Thyroid gland (tissue), 4 donors: ENCODE measurements at regions not wholly inside any gene's neighbourhood (a gene's known extent, or its start where the extent isn't known, plus 50 kb on each side); places are given as distances from the start of the nearest gene placed in this dataset.

Source experiments
- DNase-seq, 2 donors: peaks; one replicate each; pipeline ENCODE4 v3.0.0-alpha.2; 2019
- H3K27ac ChIP-seq, 3 donors: fragments of 200-600 bp; sonication (generic); 1 replicate in 2 of 3; 2 replicates in 1 of 3; pipeline ENCODE4 v1.5.1; 2016 to 2019; ENCODE audit warnings: mild to moderate bottlenecking in 1 of 3, moderate library complexity in 1 of 3
- H3K27me3 ChIP-seq: fragments of 200-600 bp; sonication (generic); one replicate; pipeline ENCODE4 v1.5.1; 2019
- H3K36me3 ChIP-seq, 2 donors: fragments of 200-600 bp; sonication (generic); one replicate each; pipeline ENCODE4 v1.5.1; 2016 to 2019
- H3K4me1 ChIP-seq, 2 donors: fragments of 200-600 bp; sonication (generic); one replicate each; pipeline ENCODE4 v1.5.1; 2017 to 2019
- H3K4me3 ChIP-seq, 3 donors: fragments of 200-600 bp; sonication (generic); replicated peaks in 1 of 3; 1 replicate in 2 of 3; 2 replicates in 1 of 3; pipeline ENCODE4 v1.5.1; 2016; ENCODE audit warnings: mild to moderate bottlenecking in 1 of 3
- H3K9me3 ChIP-seq: fragments of 200-600 bp; sonication (generic); one replicate; pipeline ENCODE4 v1.5.1; 2017
- POLR2A ChIP-seq, 2 donors: fragments of 450-650 bp; IDR thresholded peaks; one replicate each; pipeline ENCODE4 v1.6.1; 2017; ENCODE audit warnings: antibody characterized with exemption in 2 of 2, mild to moderate bottlenecking in 2 of 2, moderate library complexity in 1 of 2
- WGBS, 2 donors: methylation state at CpG; one replicate each; pipeline ENCODE4 v1.1.5; 2017; 5-methylcytosine and 5-hydroxymethylcytosine counted together
- intact Hi-C: fragments of 100-400 bp; cut with DNase I; formaldehyde crosslinking; loops from one replicate; pipeline ENCODE4 v1.15.1; 2023
- TF ChIP-seq, protein P1 (sequence below), 6 experiments: fragments of 200-600 bp in 3 of 6; fragments of 450-650 bp in 3 of 6; sonication (generic) in 3 of 6; IDR thresholded peaks; one replicate each; pipeline ENCODE4 v1.5.1; 2016 to 2019; ENCODE audit warnings: antibody characterized with exemption in 6 of 6, mild to moderate bottlenecking in 2 of 6, inconsistent platforms in 1 of 6, moderate library complexity in 1 of 6

- no peak for DNase-seq
- Histone ChIP-seq H3K9me3 (no peaks in the 10 kb centered on the region), H3K4me1 (no peaks in the 10 kb centered on the region), H3K4me3 (no peak overlapping the region), H3K27me3 (no peaks in the 10 kb centered on the region), H3K36me3 (no peaks in the 10 kb centered on the region), H3K27ac (no peak overlapping the region)
- TF ChIP-seq, protein P1, sequence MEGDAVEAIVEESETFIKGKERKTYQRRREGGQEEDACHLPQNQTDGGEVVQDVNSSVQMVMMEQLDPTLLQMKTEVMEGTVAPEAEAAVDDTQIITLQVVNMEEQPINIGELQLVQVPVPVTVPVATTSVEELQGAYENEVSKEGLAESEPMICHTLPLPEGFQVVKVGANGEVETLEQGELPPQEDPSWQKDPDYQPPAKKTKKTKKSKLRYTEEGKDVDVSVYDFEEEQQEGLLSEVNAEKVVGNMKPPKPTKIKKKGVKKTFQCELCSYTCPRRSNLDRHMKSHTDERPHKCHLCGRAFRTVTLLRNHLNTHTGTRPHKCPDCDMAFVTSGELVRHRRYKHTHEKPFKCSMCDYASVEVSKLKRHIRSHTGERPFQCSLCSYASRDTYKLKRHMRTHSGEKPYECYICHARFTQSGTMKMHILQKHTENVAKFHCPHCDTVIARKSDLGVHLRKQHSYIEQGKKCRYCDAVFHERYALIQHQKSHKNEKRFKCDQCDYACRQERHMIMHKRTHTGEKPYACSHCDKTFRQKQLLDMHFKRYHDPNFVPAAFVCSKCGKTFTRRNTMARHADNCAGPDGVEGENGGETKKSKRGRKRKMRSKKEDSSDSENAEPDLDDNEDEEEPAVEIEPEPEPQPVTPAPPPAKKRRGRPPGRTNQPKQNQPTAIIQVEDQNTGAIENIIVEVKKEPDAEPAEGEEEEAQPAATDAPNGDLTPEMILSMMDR (IDR thresholded peaks at IDR 0.05), result no peak
- no peak for TF ChIP-seq POLR2A (IDR thresholded peaks at IDR 0.05)
- 79% methylated on average over 2 of the region's 2 CpGs for WGBS, 2 donors
- intact Hi-C loops, result no loop called here
Measured at GRCh38 chr10:111379534-111380187, 302.8 kb downstream of the ADRA2A start.

- no peak overlapping the region for H3K4me3 ChIP-seq
- H3K36me3 ChIP-seq, result no peaks in the 10 kb centered on the region
- intact Hi-C loops, result no loop called here
- no peaks in the 10 kb centered on the region for H3K27me3 ChIP-seq
- no peaks in the 10 kb centered on the region for H3K9me3 ChIP-seq
- no peak for DNase-seq
- H3K27ac ChIP-seq, result no peak overlapping the region
- TF ChIP-seq POLR2A (IDR thresholded peaks at IDR 0.05), result no peak
- no peaks in the 10 kb centered on the region for H3K4me1 ChIP-seq
Measured at GRCh38 chr10:111384556-111384955, 307.7 kb downstream of the ADRA2A start.

GRCh38 chr10:111390813-111391563, 314.2 kb downstream of the ADRA2A start:
- Histone ChIP-seq H3K4me1 (no peaks in the 10 kb centered on the region), H3K36me3 (no peaks in the 10 kb centered on the region), H3K27me3 (no peaks in the 10 kb centered on the region), H3K9me3 (no peaks in the 10 kb centered on the region), H3K4me3 (no peak overlapping the region), H3K27ac (no peak overlapping the region)
- TF ChIP-seq POLR2A (IDR thresholded peaks at IDR 0.05), result no peak
- TF ChIP-seq, protein P1 (IDR thresholded peaks at IDR 0.05), result no peak
- no peak for DNase-seq
- intact Hi-C loops, result no loop called here
- 78 to 83% methylated on average over 5 of the region's 5 CpGs for WGBS, 2 donors

- Histone ChIP-seq H3K27ac (no peak overlapping the region), H3K4me3 (no peak overlapping the region), H3K27me3 (no peaks in the 10 kb centered on the region), H3K36me3 (no peaks in the 10 kb centered on the region), H3K4me1 (no peaks in the 10 kb centered on the region), H3K9me3 (no peaks in the 10 kb centered on the region)
- WGBS, 2 donors, result 57 to 66% methylated on average over 2 of the region's 2 CpGs
- TF ChIP-seq POLR2A (IDR thresholded peaks at IDR 0.05), result no peak
- TF ChIP-seq, protein P1 (IDR thresholded peaks at IDR 0.05), result no peak
- intact Hi-C loops, result no loop called here
- no peak for DNase-seq
Measured at GRCh38 chr10:111392159-111392558, 315.3 kb downstream of the ADRA2A start.

DNA sequence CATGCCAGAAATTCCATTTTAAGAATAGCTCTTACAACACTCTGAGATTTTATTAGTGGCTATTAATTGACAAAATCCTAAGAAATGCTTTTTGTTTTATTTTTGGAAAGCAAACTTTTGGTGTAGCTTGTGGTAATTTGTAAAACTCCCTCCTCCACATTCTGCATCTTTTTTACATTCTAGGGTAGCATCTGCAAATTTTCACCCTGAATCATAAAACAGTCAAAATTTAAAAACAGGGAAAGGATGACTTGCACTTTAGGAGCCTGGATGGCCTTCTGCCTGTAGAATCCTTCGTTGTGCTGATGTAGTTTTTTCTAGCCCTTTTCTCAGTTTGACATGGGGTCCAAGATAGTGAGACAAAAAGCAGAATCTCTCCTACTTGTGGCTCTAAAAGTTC, 316.1 kb downstream of the ADRA2A start:
- H3K36me3 ChIP-seq, result no peaks in the 10 kb centered on the region
- H3K9me3 ChIP-seq, result no peaks in the 10 kb centered on the region
- no peak overlapping the region for H3K27ac ChIP-seq
- H3K4me3 ChIP-seq, result no peak overlapping the region
- no peaks in the 10 kb centered on the region for H3K4me1 ChIP-seq
- intact Hi-C loops, result no loop called here
- no peaks in the 10 kb centered on the region for H3K27me3 ChIP-seq
- WGBS, 2 donors, result 3 to 15% methylated on average over 1 of the region's 1 CpG
- TF ChIP-seq, protein P1 (IDR thresholded peaks at IDR 0.05), result no peak
- no peak for TF ChIP-seq POLR2A (IDR thresholded peaks at IDR 0.05)
- DNase-seq, result no peak
